ENCODE measurements at regions not wholly inside any gene's neighbourhood (a gene's known extent, or its start where the extent isn't known, plus 50 kb on each side); places are given as distances from the start of the nearest gene placed in this dataset.

DNA sequence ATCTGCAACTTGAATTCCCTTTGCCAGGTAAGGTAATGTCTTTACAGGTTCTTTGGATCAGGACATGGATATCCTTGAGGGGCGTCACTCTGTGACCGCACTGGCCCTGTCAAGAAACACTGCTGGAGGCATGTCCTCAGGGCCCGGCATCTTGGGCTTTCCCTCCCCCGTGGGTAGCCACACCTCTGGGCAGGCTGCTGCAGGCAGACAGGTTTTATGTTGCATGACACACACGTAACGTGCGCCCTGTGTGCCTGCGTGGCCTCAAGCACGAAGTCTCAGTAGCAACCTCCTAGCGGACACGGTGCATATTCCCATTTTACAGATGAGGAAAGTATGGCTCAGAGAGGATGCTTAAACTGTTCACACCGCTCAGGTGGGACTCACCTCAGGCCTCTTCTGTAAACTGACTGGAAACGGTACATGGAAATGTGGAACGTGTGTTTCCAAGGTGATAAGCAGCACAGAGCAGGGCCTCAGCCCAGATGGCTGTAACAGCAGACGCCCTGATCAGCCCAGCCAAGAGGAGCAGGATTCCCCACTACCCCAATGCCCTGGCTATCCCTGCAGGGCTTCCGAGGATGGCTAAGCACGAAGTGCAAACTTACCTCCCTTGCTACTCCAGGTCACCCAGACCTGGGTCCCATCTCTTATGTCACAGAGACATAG, 553.6 kb downstream of the TCERG1L start:
- TF ChIP-seq POLR2A (IDR thresholded peaks at IDR 0.05): no peak
- TF ChIP-seq, protein P1, sequence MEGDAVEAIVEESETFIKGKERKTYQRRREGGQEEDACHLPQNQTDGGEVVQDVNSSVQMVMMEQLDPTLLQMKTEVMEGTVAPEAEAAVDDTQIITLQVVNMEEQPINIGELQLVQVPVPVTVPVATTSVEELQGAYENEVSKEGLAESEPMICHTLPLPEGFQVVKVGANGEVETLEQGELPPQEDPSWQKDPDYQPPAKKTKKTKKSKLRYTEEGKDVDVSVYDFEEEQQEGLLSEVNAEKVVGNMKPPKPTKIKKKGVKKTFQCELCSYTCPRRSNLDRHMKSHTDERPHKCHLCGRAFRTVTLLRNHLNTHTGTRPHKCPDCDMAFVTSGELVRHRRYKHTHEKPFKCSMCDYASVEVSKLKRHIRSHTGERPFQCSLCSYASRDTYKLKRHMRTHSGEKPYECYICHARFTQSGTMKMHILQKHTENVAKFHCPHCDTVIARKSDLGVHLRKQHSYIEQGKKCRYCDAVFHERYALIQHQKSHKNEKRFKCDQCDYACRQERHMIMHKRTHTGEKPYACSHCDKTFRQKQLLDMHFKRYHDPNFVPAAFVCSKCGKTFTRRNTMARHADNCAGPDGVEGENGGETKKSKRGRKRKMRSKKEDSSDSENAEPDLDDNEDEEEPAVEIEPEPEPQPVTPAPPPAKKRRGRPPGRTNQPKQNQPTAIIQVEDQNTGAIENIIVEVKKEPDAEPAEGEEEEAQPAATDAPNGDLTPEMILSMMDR (IDR thresholded peaks at IDR 0.05): no peak
